Loucy (cell line): ENCODE measurements at regions not wholly inside any gene's neighbourhood (a gene's known extent, or its start where the extent isn't known, plus 50 kb on each side); places are given as distances from the start of the nearest gene placed in this dataset.

Experiments
- H2AFZ ChIP-seq: fragments of 200-600 bp; sonication (generic); 2 replicates; pipeline ENCODE4 v1.6.0; 2016; ENCODE audit warnings: antibody characterized with exemption, mild to moderate bottlenecking, low read length, moderate library complexity
- H3F3A ChIP-seq: fragments of 200-600 bp; 2 replicates; pipeline ENCODE4 v1.6.0; 2016; ENCODE audit warnings: antibody characterized with exemption, low read depth, mild to moderate bottlenecking
- H3K27me3 ChIP-seq: fragments of 200-600 bp; sonication (generic); 2 replicates; pipeline ENCODE4 v1.6.1; 2014; ENCODE audit warnings: low read length, mild to moderate bottlenecking; ENCODE audit not compliant: insufficient read depth, poor library complexity, severe bottlenecking
- H3K36me3 ChIP-seq: fragments of 200-600 bp; sonication (generic); 2 replicates; pipeline ENCODE4 v1.6.1; 2016; ENCODE audit warnings: low read length; ENCODE audit not compliant: insufficient read depth
- H3K4me1 ChIP-seq: fragments of 200-600 bp; sonication (generic); 2 replicates; pipeline ENCODE4 v1.5.1; 2014; ENCODE audit warnings: low read length, mild to moderate bottlenecking; ENCODE audit not compliant: insufficient read depth, poor library complexity, severe bottlenecking
- H3K4me2 ChIP-seq: fragments of 200-600 bp; sonication (generic); 2 replicates; pipeline ENCODE4 v1.6.0; 2014; ENCODE audit warnings: antibody characterized with exemption, low read length, low read depth, mild to moderate bottlenecking; ENCODE audit not compliant: poor library complexity, severe bottlenecking
- H3K4me3 ChIP-seq: fragments of 200-600 bp; sonication (generic); 2 replicates; pipeline ENCODE4 v1.5.1; 2014; ENCODE audit warnings: low read length, mild to moderate bottlenecking, mixed read lengths; ENCODE audit not compliant: poor library complexity, severe bottlenecking
- H3K79me2 ChIP-seq: fragments of 200-600 bp; sonication (generic); 2 replicates; pipeline ENCODE4 v1.6.1; 2014; ENCODE audit warnings: low read length; ENCODE audit not compliant: insufficient read depth
- H3K9ac ChIP-seq: fragments of 200-600 bp; sonication (generic); 2 replicates; pipeline ENCODE4 v1.6.0; 2014; ENCODE audit warnings: mild to moderate bottlenecking, low read depth, low read length, moderate library complexity; ENCODE audit not compliant: poor library complexity, severe bottlenecking
- H3K9me2 ChIP-seq: fragments of 200-600 bp; sonication (generic); replicated peaks from 2 replicates; pipeline ENCODE4 v1.6.1; 2016; ENCODE audit warnings: low read depth, low read length, mixed read lengths
- H3K9me3 ChIP-seq: fragments of 200-600 bp; sonication (generic); 2 replicates; pipeline ENCODE4 v1.6.1; 2014; ENCODE audit warnings: mild to moderate bottlenecking, antibody characterized with exemption, low read length, low read depth; ENCODE audit not compliant: insufficient read depth
- H4K20me1 ChIP-seq: fragments of 200-600 bp; sonication (generic); 2 replicates; pipeline ENCODE4 v1.6.0; 2014; ENCODE audit warnings: antibody characterized with exemption, low read length, mild to moderate bottlenecking; ENCODE audit not compliant: insufficient read depth, poor library complexity, severe bottlenecking
- CTCF ChIP-seq: fragments of 200-600 bp; sonication (generic); conservative IDR thresholded peaks from 2 replicates; pipeline ENCODE4 v1.5.1; 2014; ENCODE audit warnings: mild to moderate bottlenecking, antibody characterized with exemption, low read length
- EZH2phosphoT487 ChIP-seq: fragments of 200-600 bp; IDR thresholded peaks from 2 replicates; pipeline ENCODE4 v1.6.1; 2018; ENCODE audit warnings: antibody characterized with exemption, mild to moderate bottlenecking, moderate library complexity, borderline replicate concordance

GRCh38 chr14:36429692-36430091 is 90.3 kb downstream of the NKX2-1 start:
- Histone ChIP-seq H3K9ac (no peak overlapping the region), H3K4me1 (no peaks in the 10 kb centered on the region), H3K27me3 (no peaks in the 10 kb centered on the region), H3K4me2 (no peak overlapping the region), H3K9me2 (no peaks in the 10 kb centered on the region), H3K4me3 (no peak overlapping the region), H3K9me3 (no peaks in the 10 kb centered on the region), H3K36me3 (no peaks in the 10 kb centered on the region), H3F3A (no peaks in the 10 kb centered on the region), H4K20me1 (no peaks in the 10 kb centered on the region), H3K79me2 (no peaks in the 10 kb centered on the region), H2AFZ (no peak overlapping the region)
- TF ChIP-seq EZH2phosphoT487 (no peak), CTCF (no peak)

GRCh38 chr14:36428350-36428749 is 91.7 kb downstream of the NKX2-1 start:
- H3K36me3 ChIP-seq = no peaks in the 10 kb centered on the region
- no peaks in the 10 kb centered on the region for H3K9me2 ChIP-seq
- H3K27me3 ChIP-seq = no peaks in the 10 kb centered on the region
- no peak overlapping the region for H2AFZ ChIP-seq
- no peak overlapping the region for H3K4me2 ChIP-seq
- H3K9me3 ChIP-seq = no peaks in the 10 kb centered on the region
- no peaks in the 10 kb centered on the region for H4K20me1 ChIP-seq
- no peak overlapping the region for H3K9ac ChIP-seq
- H3K4me1 ChIP-seq = no peaks in the 10 kb centered on the region
- H3K79me2 ChIP-seq = no peaks in the 10 kb centered on the region
- no peaks in the 10 kb centered on the region for H3F3A ChIP-seq
- TF ChIP-seq EZH2phosphoT487 = no peak
- no peak for TF ChIP-seq CTCF
- no peak overlapping the region for H3K4me3 ChIP-seq

DNA sequence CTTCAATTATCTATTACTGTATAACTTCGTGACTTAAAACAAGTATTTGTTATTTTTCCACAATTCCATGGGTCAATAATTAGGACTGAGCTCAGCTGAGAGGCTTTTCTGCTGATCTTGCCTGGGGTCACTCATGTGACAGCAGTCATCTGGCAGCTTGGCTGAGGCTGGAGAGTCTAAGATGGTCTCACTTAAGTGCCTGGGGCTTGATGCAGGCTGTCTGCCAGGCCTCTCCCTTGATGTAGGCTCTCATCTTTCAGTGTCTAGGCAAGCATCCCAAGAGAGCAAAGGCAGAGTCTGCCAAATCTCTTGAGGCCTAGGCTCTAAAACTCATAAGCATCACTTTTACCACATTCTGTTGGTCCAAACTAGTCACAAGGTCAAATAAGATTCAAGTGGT is 93.2 kb downstream of the NKX2-1 start:
- Histone ChIP-seq H3F3A (no peaks in the 10 kb centered on the region), H3K27me3 (no peaks in the 10 kb centered on the region), H3K4me1 (no peaks in the 10 kb centered on the region), H2AFZ (no peak overlapping the region), H4K20me1 (no peaks in the 10 kb centered on the region), H3K4me2 (no peak overlapping the region), H3K4me3 (no peak overlapping the region), H3K9me2 (no peaks in the 10 kb centered on the region), H3K79me2 (no peaks in the 10 kb centered on the region), H3K9ac (no peak overlapping the region), H3K36me3 (no peaks in the 10 kb centered on the region), H3K9me3 (no peaks in the 10 kb centered on the region)
- TF ChIP-seq EZH2phosphoT487 (no peak), CTCF (no peak)
